HG02852 (cell line): ENCODE measurements at regions not wholly inside any gene's neighbourhood (a gene's known extent, or its start where the extent isn't known, plus 50 kb on each side); places are given as distances from the start of the nearest gene placed in this dataset.
"Not testable (repeated sequence)": the region's sequence is repeated elsewhere in the genome, so short reads cannot be mapped to it uniquely, and the experiment has no call there.

Experiments used
- ATAC-seq: cut with Tn5 transposase; IDR thresholded peaks from one replicate; pipeline ENCODE4 v1.9.1; 2021; ENCODE audit warnings: mild to moderate bottlenecking, moderate library complexity; ENCODE audit not compliant: unreplicated experiment

- no peak for ATAC-seq
Observed at GRCh38 chr6:47180633-47181032, 129.1 kb downstream of the TNFRSF21 start.

- no peak for ATAC-seq
Observed at GRCh38 chr6:47179286-47179685, 130.4 kb downstream of the TNFRSF21 start.

- no peak for ATAC-seq
Observed at GRCh38 chr6:47175656-47176055, 133.5 kb upstream of the ADGRF1 start.

GRCh38 chr6:47174502-47175023, 132.4 kb upstream of the ADGRF1 start:
- ATAC-seq: no peak

GRCh38 chr6:47174063-47174462, 131.9 kb upstream of the ADGRF1 start:
- ATAC-seq: not testable (repeated sequence)

- ATAC-seq: not testable (repeated sequence)
Observed at GRCh38 chr6:47173145-47173544, 131.0 kb upstream of the ADGRF1 start.

- no peak for ATAC-seq
Observed at GRCh38 chr6:47170617-47170947, 128.4 kb upstream of the ADGRF1 start.

GRCh38 chr6:47169785-47170616, 127.9 kb upstream of the ADGRF1 start:
- no peak for ATAC-seq

GRCh38 chr6:47168180-47168579, 126.0 kb upstream of the ADGRF1 start:
- ATAC-seq: no peak

GRCh38 chr6:47165918-47166317, 123.8 kb upstream of the ADGRF1 start:
- ATAC-seq: peak; percentile 75

- ATAC-seq: no peak
Observed at GRCh38 chr6:47164877-47165276, 122.7 kb upstream of the ADGRF1 start.

- no peak for ATAC-seq
Observed at GRCh38 chr6:47163536-47163935, 121.4 kb upstream of the ADGRF1 start.

GRCh38 chr6:47162793-47163192, 120.7 kb upstream of the ADGRF1 start:
- ATAC-seq: no peak

GRCh38 chr6:47162231-47162630, 120.1 kb upstream of the ADGRF1 start:
- ATAC-seq: no peak

- no peak for ATAC-seq
Observed at GRCh38 chr6:47161176-47161687, 119.1 kb upstream of the ADGRF1 start.

- no peak for ATAC-seq
Observed at GRCh38 chr6:47160702-47161101, 118.6 kb upstream of the ADGRF1 start.

GRCh38 chr6:47159763-47160162, 117.6 kb upstream of the ADGRF1 start:
- no peak for ATAC-seq

- no peak for ATAC-seq
Observed at GRCh38 chr6:47157653-47158219, 115.6 kb upstream of the ADGRF1 start.

- no peak for ATAC-seq
Observed at GRCh38 chr6:47157063-47157462, 114.9 kb upstream of the ADGRF1 start.

GRCh38 chr6:47156196-47156595, 114.1 kb upstream of the ADGRF1 start:
- no peak for ATAC-seq

GRCh38 chr6:47153404-47153755, 111.2 kb upstream of the ADGRF1 start:
- no peak for ATAC-seq

- ATAC-seq: no peak
Observed at GRCh38 chr6:47152666-47153403, 110.7 kb upstream of the ADGRF1 start.
